ENCODE measurements at regions not wholly inside any gene's neighbourhood (a gene's known extent, or its start where the extent isn't known, plus 50 kb on each side); places are given as distances from the start of the nearest gene placed in this dataset.

DNA sequence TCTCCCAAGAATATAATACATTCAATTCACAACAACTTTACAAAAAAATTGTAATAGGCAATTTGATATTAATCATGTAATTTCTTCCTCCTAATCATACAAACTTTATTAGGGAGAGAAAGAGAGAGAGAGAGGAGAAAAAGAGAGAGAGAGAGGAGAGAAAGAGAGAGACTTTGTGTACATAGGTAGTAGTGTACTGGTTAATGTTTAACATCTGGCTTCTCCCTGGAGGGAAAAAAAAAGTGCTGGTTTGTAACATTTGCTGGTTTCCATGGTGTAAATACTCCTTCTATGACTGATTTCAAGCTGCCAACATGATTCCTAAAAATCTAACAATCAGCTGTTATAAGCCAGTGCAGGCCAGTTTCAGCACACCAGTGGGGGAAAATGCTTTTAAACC lies 98.0 kb upstream of the ARHGEF26 start:
- Histone ChIP-seq H3K27ac (ENCODE audit: low read depth in 1 of 2, low read length in 2 of 2) (no peak overlapping the region), H3K27me3 (ENCODE audit: control insufficient read depth in 1 of 2, insufficient read depth in 2 of 2, low read length in 2 of 2) (no peaks in the 10 kb centered on the region), H3K36me3 (ENCODE audit: insufficient read depth, low read length) (no peaks in the 10 kb centered on the region), H3K9me3 (ENCODE audit: control insufficient read depth in 1 of 2, insufficient read depth in 1 of 2, low read length in 2 of 2) (no peaks in the 10 kb centered on the region), H3K4me3 (ENCODE audit: low read length) (no peak overlapping the region), H3K4me1 (ENCODE audit: insufficient read depth, low read length) (no peaks in the 10 kb centered on the region)
- H3K27ac Mint-ChIP-seq = no peak overlapping the region
- H3K9me3 Mint-ChIP-seq = no peaks in the 10 kb centered on the region
- POLR2A ChIA-PET = no interaction called here
- ATAC-seq (ENCODE audit: poor library complexity) = no peak
- no peaks in the 10 kb centered on the region for H3K4me1 Mint-ChIP-seq (ENCODE audit: low read depth)
- H3K27me3 Mint-ChIP-seq = peaks cover 3% of the 10 kb centered on the region
- CTCF ChIA-PET = no interaction called here
- H3K36me3 Mint-ChIP-seq (ENCODE audit: low read depth) = no peaks in the 10 kb centered on the region
- TF ChIP-seq, protein P1, sequence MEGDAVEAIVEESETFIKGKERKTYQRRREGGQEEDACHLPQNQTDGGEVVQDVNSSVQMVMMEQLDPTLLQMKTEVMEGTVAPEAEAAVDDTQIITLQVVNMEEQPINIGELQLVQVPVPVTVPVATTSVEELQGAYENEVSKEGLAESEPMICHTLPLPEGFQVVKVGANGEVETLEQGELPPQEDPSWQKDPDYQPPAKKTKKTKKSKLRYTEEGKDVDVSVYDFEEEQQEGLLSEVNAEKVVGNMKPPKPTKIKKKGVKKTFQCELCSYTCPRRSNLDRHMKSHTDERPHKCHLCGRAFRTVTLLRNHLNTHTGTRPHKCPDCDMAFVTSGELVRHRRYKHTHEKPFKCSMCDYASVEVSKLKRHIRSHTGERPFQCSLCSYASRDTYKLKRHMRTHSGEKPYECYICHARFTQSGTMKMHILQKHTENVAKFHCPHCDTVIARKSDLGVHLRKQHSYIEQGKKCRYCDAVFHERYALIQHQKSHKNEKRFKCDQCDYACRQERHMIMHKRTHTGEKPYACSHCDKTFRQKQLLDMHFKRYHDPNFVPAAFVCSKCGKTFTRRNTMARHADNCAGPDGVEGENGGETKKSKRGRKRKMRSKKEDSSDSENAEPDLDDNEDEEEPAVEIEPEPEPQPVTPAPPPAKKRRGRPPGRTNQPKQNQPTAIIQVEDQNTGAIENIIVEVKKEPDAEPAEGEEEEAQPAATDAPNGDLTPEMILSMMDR (IDR thresholded peaks at IDR 0.05) = no peak
- no peak overlapping the region for H3K4me3 Mint-ChIP-seq
- no peak for DNase-seq
- intact Hi-C loops (cut with DNase I, micrococcal nuclease) = no loop called here

DNA sequence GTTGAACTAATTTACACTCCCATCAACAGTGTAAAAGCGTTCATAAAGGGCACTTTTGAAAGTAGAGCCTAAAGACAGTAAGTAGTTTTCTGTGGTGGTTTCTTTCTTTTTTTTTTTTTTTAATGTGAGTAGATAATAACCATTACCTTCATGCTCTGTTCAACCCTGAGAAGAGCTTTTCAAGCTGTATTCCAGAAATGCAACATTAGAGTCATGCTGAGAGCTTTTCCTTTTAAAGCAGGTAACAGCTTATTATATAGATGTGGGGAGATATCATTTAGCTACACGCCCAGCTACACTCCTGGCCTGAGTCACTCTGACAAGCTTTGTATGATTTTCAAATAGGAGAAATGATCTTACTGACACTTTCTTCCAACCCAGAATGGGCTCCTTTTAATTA lies 96.2 kb upstream of the ARHGEF26 start:
- ChIA-PET CTCF (no interaction called here), POLR2A (no interaction called here)
- Histone ChIP-seq H3K27ac (ENCODE audit: low read depth in 1 of 2, low read length in 2 of 2) (no peak overlapping the region), H3K4me3 (ENCODE audit: low read length) (no peak overlapping the region), H3K36me3 (ENCODE audit: insufficient read depth, low read length) (no peaks in the 10 kb centered on the region), H3K9me3 (ENCODE audit: control insufficient read depth in 1 of 2, insufficient read depth in 1 of 2, low read length in 2 of 2) (no peaks in the 10 kb centered on the region), H3K27me3 (ENCODE audit: control insufficient read depth in 1 of 2, insufficient read depth in 2 of 2, low read length in 2 of 2) (no peaks in the 10 kb centered on the region), H3K4me1 (ENCODE audit: insufficient read depth, low read length) (no peaks in the 10 kb centered on the region)
- no peaks in the 10 kb centered on the region for H3K36me3 Mint-ChIP-seq (ENCODE audit: low read depth)
- TF ChIP-seq, protein P1 (IDR thresholded peaks at IDR 0.05) = no peak
- H3K4me1 Mint-ChIP-seq (ENCODE audit: low read depth) = no peaks in the 10 kb centered on the region
- no peak overlapping the region for H3K4me3 Mint-ChIP-seq
- H3K9me3 Mint-ChIP-seq = no peaks in the 10 kb centered on the region
- no peak overlapping the region for H3K27ac Mint-ChIP-seq
- no peak for ATAC-seq (ENCODE audit: poor library complexity)
- H3K27me3 Mint-ChIP-seq = peaks cover 3% of the 10 kb centered on the region
- DNase-seq = no peak
- intact Hi-C loops (cut with DNase I, micrococcal nuclease) = no loop called here

DNA sequence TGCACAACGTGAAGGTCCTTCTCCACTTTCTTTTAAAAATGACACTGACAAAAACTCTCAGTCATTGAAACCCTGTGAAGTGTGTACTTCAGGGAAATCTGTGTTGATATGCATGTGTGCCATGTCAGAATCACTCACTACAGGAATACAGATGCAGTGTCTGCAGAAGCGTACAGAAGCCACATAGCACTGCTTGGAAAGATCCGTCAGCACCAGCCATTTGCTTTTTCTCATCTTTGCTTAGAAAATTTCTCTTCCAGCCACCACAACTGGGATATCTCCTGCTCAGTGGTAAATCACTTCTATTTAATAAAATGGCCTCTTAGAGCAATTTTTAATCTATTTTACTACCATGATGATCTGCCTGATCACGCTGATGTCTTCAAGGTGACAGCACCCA lies 91.3 kb upstream of the ARHGEF26 start:
- ATAC-seq (ENCODE audit: poor library complexity) = no peak
- H3K27ac ChIP-seq (ENCODE audit: low read depth in 1 of 2, low read length in 2 of 2) = no peak overlapping the region
- intact Hi-C loops (cut with DNase I, micrococcal nuclease) = loop anchor here in 1 of 2 experiments (10.0 kb wide), 1 partner anchor 1665 kb away; no protein-coding TSS in a partner anchor
- no peaks in the 10 kb centered on the region for H3K9me3 Mint-ChIP-seq
- H3K27ac Mint-ChIP-seq = no peak overlapping the region
- ChIA-PET POLR2A (no interaction called here), CTCF (no interaction called here)
- no peak overlapping the region for H3K4me3 Mint-ChIP-seq
- no peaks in the 10 kb centered on the region for H3K36me3 ChIP-seq (ENCODE audit: insufficient read depth, low read length)
- no peaks in the 10 kb centered on the region for H3K27me3 Mint-ChIP-seq
- H3K4me3 ChIP-seq (ENCODE audit: low read length) = no peak overlapping the region
- no peak for DNase-seq
- no peaks in the 10 kb centered on the region for H3K36me3 Mint-ChIP-seq (ENCODE audit: low read depth)
- no peaks in the 10 kb centered on the region for H3K4me1 ChIP-seq (ENCODE audit: insufficient read depth, low read length)
- H3K9me3 ChIP-seq (ENCODE audit: control insufficient read depth in 1 of 2, insufficient read depth in 1 of 2, low read length in 2 of 2) = no peaks in the 10 kb centered on the region
- TF ChIP-seq, protein P1 (IDR thresholded peaks at IDR 0.05) = no peak
- no peaks in the 10 kb centered on the region for H3K27me3 ChIP-seq (ENCODE audit: control insufficient read depth in 1 of 2, insufficient read depth in 2 of 2, low read length in 2 of 2)
- no peaks in the 10 kb centered on the region for H3K4me1 Mint-ChIP-seq (ENCODE audit: low read depth)
